Epidermal melanocyte (primary cell): ENCODE measurements at regions not wholly inside any gene's neighbourhood (a gene's known extent, or its start where the extent isn't known, plus 50 kb on each side); places are given as distances from the start of the nearest gene placed in this dataset.

ENCODE experiments used
- DNase-seq: peaks from one replicate; pipeline ENCODE4 v3.0.0; 2011; ENCODE audit warnings: low spot score; ENCODE audit not compliant: insufficient read length

- DNase-seq: no peak
These were observed 966.2 kb downstream of the SORCS1 start for GRCh38 chr10:106198275-106198674.

GRCh38 chr10:106189292-106189691 is 975.2 kb downstream of the SORCS1 start:
- peak; percentile 14 for DNase-seq

GRCh38 chr10:106185951-106186350 is 978.6 kb downstream of the SORCS1 start:
- no peak for DNase-seq

GRCh38 chr10:106183041-106183440 is 981.5 kb downstream of the SORCS1 start:
- no peak for DNase-seq

GRCh38 chr10:106182542-106182941 is 982.0 kb downstream of the SORCS1 start:
- no peak for DNase-seq

GRCh38 chr10:106181501-106181900 is 983.0 kb downstream of the SORCS1 start:
- DNase-seq: no peak

GRCh38 chr10:106179430-106179829 is 985.1 kb downstream of the SORCS1 start:
- no peak for DNase-seq

GRCh38 chr10:106175760-106176377 is 988.6 kb downstream of the SORCS1 start:
- DNase-seq: no peak

GRCh38 chr10:106173838-106174237 is 990.7 kb downstream of the SORCS1 start:
- no peak for DNase-seq

- DNase-seq: no peak
These were observed 995.3 kb downstream of the SORCS1 start for GRCh38 chr10:106169241-106169640.

GRCh38 chr10:106167946-106168345 is 996.6 kb downstream of the SORCS1 start:
- no peak for DNase-seq

- no peak for DNase-seq
These were observed 1006.3 kb downstream of the SORCS1 start for GRCh38 chr10:106158241-106158640.

GRCh38 chr10:106147021-106147420 is 1017.5 kb downstream of the SORCS1 start:
- no peak for DNase-seq

- no peak for DNase-seq
These were observed 1024.6 kb downstream of the SORCS1 start for GRCh38 chr10:106139915-106140314.

GRCh38 chr10:106136175-106136574 is 1028.3 kb downstream of the SORCS1 start:
- DNase-seq: no peak

- DNase-seq: no peak
These were observed 1030.0 kb downstream of the SORCS1 start for GRCh38 chr10:106134326-106135000.

- DNase-seq: no peak
These were observed 1031.1 kb downstream of the SORCS1 start for GRCh38 chr10:106133451-106133850.

GRCh38 chr10:106132956-106133355 is 1031.5 kb downstream of the SORCS1 start:
- no peak for DNase-seq

GRCh38 chr10:106114656-106115186 is 1049.8 kb downstream of the SORCS1 start:
- DNase-seq: no peak

GRCh38 chr10:106111246-106111645 is 1053.3 kb downstream of the SORCS1 start:
- no peak for DNase-seq

- DNase-seq: no peak
These were observed 1056.8 kb downstream of the SORCS1 start for GRCh38 chr10:106107706-106108105.

- DNase-seq: no peak
These were observed 1058.4 kb downstream of the SORCS1 start for GRCh38 chr10:106106114-106106513.

GRCh38 chr10:106089855-106090254 is 1074.7 kb downstream of the SORCS1 start:
- DNase-seq: no peak
